C4-2B (cell line): ENCODE measurements at regions not wholly inside any gene's neighbourhood (a gene's known extent, or its start where the extent isn't known, plus 50 kb on each side); places are given as distances from the start of the nearest gene placed in this dataset.
"Not testable (repeated sequence)": the region's sequence is repeated elsewhere in the genome, so short reads cannot be mapped to it uniquely, and the experiment has no call there.

Experiments
- H3K27ac ChIP-seq: fragments of 450-650 bp; 2 replicates; pipeline ENCODE4 v1.5.1; 2017
- ZFX ChIP-seq: fragments of 450-650 bp; IDR thresholded peaks from 2 replicates; pipeline ENCODE4 v1.6.1; 2017
- TF ChIP-seq, protein P1 (sequence below): fragments of 450-650 bp; conservative IDR thresholded peaks from 2 replicates; pipeline ENCODE4 v1.5.1; 2017; ENCODE audit warnings: mild to moderate bottlenecking

DNA sequence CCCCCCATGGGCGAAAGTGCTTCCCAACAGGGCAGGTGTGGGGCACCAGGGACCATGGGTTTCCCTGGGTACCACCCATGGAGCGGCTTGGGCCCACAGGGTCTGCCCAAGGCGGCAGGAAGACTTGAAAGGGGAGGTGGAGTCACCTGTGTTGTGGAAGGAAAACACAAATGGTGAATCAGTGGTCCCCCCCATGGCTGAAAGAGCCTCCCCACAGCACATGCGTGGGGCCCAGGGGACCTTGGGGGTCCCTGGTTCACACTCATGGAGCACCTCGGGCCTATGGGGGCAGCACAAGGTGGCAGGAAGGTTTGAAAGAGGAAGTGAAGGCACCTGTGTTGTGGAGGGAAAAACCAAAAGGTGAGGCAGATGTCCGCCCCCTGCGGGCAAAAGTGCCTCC lies 581.9 kb downstream of the ALG10 start:
- TF ChIP-seq, protein P1, sequence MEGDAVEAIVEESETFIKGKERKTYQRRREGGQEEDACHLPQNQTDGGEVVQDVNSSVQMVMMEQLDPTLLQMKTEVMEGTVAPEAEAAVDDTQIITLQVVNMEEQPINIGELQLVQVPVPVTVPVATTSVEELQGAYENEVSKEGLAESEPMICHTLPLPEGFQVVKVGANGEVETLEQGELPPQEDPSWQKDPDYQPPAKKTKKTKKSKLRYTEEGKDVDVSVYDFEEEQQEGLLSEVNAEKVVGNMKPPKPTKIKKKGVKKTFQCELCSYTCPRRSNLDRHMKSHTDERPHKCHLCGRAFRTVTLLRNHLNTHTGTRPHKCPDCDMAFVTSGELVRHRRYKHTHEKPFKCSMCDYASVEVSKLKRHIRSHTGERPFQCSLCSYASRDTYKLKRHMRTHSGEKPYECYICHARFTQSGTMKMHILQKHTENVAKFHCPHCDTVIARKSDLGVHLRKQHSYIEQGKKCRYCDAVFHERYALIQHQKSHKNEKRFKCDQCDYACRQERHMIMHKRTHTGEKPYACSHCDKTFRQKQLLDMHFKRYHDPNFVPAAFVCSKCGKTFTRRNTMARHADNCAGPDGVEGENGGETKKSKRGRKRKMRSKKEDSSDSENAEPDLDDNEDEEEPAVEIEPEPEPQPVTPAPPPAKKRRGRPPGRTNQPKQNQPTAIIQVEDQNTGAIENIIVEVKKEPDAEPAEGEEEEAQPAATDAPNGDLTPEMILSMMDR = no peak; the same call in 1 of the 2 replicates
- no peak for TF ChIP-seq ZFX
- no peak overlapping the region for H3K27ac ChIP-seq

DNA sequence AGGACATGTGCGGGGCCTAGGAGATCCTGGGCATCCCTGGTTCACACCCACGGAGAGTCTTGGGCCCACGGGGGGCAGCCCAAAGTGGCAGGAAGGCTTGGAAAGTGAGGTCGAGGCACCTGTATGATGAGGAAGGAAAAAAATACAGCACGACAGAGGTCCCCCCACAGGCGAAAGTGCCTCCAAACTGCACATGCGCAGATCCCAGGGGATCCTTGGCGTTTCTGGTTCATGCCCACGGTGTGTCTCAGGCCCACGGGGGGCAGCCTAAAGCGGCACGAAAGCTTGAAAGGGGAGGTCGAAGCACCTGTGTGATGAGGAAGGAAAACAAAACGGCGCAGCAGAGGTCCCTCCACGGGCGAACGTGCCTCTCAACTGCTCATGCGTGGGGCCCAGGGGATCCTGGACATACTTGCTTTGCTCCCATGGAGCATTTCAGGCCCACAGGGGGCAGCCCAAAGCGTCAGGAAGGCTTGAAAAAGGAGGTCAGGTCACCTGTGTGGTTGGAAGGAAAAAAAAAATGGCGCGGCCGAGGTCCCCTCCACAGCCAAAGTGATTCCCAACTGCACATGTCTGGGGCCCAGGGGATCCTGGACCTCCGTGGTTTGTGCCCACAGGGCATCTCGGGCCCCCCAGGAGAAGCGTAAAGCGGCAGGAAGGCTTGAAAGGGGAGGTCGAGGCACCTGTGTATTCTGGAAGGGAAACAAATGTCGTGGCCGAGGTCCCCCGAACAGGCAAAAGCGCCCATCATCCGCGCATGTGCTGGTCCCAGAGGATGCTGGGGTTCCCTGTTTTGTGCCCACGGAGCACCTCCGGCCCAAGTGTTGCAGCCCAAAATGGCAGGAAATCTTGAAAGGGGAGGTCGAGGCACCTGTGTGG lies 582.6 kb downstream of the ALG10 start:
- H3K27ac ChIP-seq = no peak overlapping the region

DNA sequence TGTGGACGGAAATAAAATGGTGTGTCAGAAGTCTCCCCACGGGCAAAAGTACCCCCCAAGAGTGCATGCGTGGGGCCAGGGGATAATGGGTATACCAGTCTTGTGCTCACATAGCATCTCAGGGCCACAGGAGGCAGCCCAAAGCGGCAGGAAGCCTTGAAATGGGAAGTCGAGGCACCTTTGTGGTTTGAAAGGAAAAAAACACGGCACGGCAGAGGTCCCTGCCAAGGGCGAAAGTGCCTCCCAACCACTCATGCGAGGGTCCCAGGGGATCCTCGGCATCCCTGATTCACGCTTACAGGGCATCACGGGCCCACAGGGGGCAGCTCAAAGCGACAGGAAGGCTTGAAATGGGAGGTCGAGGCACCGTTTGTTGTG lies 583.2 kb downstream of the ALG10 start:
- H3K27ac ChIP-seq = no peak overlapping the region
- no peak for TF ChIP-seq ZFX
- TF ChIP-seq, protein P1 = no peak

More for the DNA sequence above, 582.6 kb downstream of the ALG10 start:
- TF ChIP-seq, protein P1 = no peak; the same call in 1 of the 2 replicates
- no peak for TF ChIP-seq ZFX

DNA sequence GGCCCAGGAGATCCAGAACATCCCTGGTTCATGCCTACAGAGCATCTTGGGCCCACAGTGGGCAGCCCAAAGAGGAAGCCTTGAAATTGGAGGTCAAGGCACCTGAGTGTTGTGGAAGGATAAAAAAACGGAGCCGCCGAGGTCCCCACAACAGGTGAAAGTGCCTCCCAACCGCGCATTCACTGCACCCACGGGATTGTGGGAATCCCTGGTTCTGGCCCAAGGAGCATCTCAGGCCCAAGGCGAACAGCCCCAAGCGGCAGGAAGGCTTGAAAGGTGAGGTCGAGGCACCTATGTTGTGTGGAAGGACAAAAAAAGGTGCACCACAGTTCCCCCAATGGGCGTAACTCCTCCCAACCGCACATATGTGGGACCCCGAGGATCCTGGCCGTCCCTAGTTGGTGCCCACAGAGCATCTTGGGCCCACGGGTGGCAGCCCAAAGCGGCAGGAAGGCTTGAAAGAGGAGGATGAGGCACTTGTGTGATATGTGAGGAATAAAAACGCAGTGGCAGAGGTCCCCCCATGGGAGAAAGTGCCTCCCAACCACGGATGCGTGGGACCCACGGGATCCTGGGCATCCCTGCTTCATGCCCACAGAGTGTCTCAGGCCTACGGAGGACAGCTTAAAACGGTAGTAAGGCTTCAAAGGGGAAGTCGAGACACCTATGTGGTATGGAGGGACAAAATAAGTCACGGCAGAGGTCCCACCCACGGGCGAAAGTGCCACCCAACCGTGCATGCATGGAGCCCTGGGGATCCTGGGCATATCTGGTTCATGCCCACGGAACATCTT lies 583.9 kb downstream of the ALG10 start:
- no peak overlapping the region for H3K27ac ChIP-seq
- no peak for TF ChIP-seq ZFX
- TF ChIP-seq, protein P1 = no peak

DNA sequence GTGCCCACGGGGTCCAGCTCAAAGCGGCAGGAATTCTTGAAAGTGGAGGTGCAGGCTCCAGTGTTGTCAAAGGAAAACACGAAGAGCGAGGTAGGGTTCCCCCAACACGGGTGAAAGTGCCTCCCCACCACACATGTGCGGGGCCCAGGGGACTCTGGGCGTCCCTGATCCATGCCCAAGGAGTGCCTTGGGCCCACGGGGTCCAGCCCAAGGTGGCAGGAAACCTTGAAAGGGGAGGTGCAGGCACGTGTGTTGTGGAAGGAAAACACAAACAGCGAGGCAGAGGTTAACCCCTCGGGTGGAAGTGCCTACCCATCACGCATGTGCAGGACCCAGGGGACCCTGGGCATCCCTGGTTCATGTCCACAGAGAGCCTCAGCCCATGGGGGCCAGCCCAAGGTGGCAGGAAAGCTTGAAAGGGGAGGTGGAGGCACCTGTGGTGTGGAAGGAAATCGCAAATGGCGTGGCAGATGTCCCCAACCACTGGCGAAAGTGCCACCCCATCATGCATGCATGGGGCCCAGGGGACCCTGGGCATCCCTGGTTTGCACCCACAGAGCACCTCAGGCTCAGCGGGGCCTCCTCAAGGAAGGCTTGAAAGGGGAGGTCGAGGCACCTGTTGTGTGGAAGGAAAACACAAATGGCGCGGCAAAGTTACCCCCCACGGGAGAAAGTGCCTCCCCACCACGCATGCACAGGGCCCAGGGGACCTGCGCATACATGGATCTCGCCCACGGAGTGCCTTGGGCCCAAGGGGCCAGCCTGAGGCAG lies 584.6 kb downstream of the ALG10 start:
- H3K27ac ChIP-seq = no peak overlapping the region
- no peak for TF ChIP-seq ZFX
- TF ChIP-seq, protein P1 = no peak

DNA sequence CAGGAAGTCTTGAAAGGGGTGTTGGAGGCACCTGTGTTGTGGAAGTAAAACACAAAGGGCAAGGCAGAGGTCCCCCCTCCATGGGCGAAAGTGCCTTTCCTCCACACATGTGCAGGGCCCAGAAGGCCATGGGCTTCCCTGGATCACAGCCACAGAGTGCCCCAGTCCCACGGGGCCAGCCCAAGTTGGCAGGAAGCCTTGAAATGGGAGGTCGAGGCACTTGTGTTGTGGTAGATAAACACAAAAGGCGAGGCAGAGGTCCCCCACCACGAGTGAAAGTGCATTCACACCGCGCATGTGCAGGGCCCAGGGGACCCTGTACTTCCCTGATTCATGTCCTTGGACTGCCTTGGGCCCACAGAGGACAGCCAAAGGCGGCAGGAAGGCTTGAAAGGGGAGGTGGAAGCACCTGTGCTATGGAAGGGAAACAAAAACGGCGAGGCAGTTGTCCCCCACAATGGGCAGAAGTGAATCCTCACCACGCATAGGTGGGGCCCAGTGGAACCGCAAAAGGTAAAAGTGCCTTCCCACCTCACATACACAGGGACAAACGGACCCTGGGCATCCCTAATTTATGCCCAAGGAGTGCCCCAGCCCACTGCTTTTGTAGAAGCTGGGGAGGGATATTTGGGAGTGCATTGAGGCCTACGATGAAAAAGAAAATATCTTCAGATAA lies 585.4 kb downstream of the ALG10 start:
- no peak overlapping the region for H3K27ac ChIP-seq
- TF ChIP-seq, protein P1 = no peak
- no peak for TF ChIP-seq ZFX

DNA sequence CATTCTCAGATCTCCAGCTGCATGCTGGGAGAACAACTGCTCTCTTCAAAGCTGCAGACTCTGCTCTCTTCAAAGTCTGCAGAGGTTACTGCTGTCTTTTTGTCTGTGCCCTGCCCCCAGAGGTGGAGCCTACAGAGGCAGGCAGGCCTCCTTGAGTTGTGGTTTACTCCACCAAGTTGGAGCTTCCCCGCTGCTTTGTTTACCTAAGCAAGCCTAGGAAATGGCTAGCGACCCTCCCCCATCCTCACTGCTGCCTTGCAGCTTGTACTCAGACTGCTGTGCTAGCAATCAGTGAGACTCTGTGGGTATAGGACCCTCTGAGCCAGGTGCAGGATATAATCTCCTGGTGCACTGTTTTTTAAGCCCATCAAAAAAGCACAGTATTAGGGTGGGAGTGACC lies 591.7 kb downstream of the ALG10 start:
- not testable (repeated sequence) for H3K27ac ChIP-seq
